ENCODE measurements at regions not wholly inside any gene's neighbourhood (a gene's known extent, or its start where the extent isn't known, plus 50 kb on each side); places are given as distances from the start of the nearest gene placed in this dataset.

DNA sequence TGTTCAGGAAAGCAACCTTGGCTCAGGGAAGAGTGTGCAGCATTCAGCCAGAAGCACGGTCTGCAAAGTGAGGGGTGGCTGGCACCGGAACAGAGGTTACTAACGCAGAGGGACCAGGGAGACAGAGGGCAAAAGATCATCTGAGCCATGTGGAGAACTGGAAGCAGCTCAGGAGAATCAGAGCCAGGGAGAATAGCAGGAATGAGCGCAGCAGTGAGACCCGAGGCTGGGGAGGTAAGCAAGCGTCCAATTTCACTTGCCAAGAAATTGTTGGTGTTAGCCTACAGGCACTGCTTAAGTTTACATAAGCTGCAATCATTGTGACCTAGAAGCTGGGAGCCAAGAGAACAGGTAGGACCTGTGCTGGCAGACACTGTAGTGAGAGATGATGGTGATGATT lies 372.6 kb upstream of the POU3F3 start:
- H3K27ac ChIP-seq (ENCODE audit: low read depth, low read length, severe bottlenecking) = no peak overlapping the region
- H3K4me3 ChIP-seq (ENCODE audit: extremely low read depth, insufficient read depth, low read length, poor library complexity, severe bottlenecking) = no peak overlapping the region
- no peaks in the 10 kb centered on the region for H3K9me3 ChIP-seq (ENCODE audit: control insufficient read depth, low read length)
- H3K36me3 ChIP-seq (ENCODE audit: control insufficient read depth, insufficient read depth, low read length) = no peaks in the 10 kb centered on the region
- no peaks in the 10 kb centered on the region for H3K4me1 ChIP-seq (ENCODE audit: control insufficient read depth, insufficient read depth, low read length, poor library complexity, severe bottlenecking)
- 85 to 89% methylated on average over 6 of the region's 6 CpGs for WGBS, 2 experiments (ENCODE audit: insufficient coverage in 2 of 2)

GRCh38 chr2:104487366-104487765 lies 366.5 kb upstream of the POU3F3 start:
- no peak overlapping the region for H3K27ac ChIP-seq (ENCODE audit: low read depth, low read length, severe bottlenecking)
- no peak overlapping the region for H3K4me3 ChIP-seq (ENCODE audit: extremely low read depth, insufficient read depth, low read length, poor library complexity, severe bottlenecking)
- no peaks in the 10 kb centered on the region for H3K4me1 ChIP-seq (ENCODE audit: control insufficient read depth, insufficient read depth, low read length, poor library complexity, severe bottlenecking)
- no CpG with 5 or more reads among the region's 4 CpGs for WGBS, 2 experiments (ENCODE audit: insufficient coverage in 2 of 2)
- H3K36me3 ChIP-seq (ENCODE audit: control insufficient read depth, insufficient read depth, low read length) = no peaks in the 10 kb centered on the region
- H3K9me3 ChIP-seq (ENCODE audit: control insufficient read depth, low read length) = no peaks in the 10 kb centered on the region

GRCh38 chr2:104493698-104494097 lies 360.2 kb upstream of the POU3F3 start:
- no peaks in the 10 kb centered on the region for H3K36me3 ChIP-seq (ENCODE audit: control insufficient read depth, insufficient read depth, low read length)
- no peaks in the 10 kb centered on the region for H3K9me3 ChIP-seq (ENCODE audit: control insufficient read depth, low read length)
- WGBS, 2 experiments (ENCODE audit: insufficient coverage in 2 of 2) = 100% methylated on average over 1 of the region's 1 CpG; no CpG with 5 or more reads in 1 of the 2 experiments
- no peak overlapping the region for H3K27ac ChIP-seq (ENCODE audit: low read depth, low read length, severe bottlenecking)
- H3K4me1 ChIP-seq (ENCODE audit: control insufficient read depth, insufficient read depth, low read length, poor library complexity, severe bottlenecking) = peaks cover 2% of the 10 kb centered on the region
- no peak overlapping the region for H3K4me3 ChIP-seq (ENCODE audit: extremely low read depth, insufficient read depth, low read length, poor library complexity, severe bottlenecking)

- H3K27ac ChIP-seq (ENCODE audit: low read depth, low read length, severe bottlenecking) = no peak overlapping the region
- H3K9me3 ChIP-seq (ENCODE audit: control insufficient read depth, low read length) = no peaks in the 10 kb centered on the region
- H3K4me3 ChIP-seq (ENCODE audit: extremely low read depth, insufficient read depth, low read length, poor library complexity, severe bottlenecking) = no peak overlapping the region
- 71 to 94% methylated on average over 2 to 3 of the region's 6 CpGs for WGBS, 2 experiments (ENCODE audit: insufficient coverage in 2 of 2)
- H3K36me3 ChIP-seq (ENCODE audit: control insufficient read depth, insufficient read depth, low read length) = no peaks in the 10 kb centered on the region
- H3K4me1 ChIP-seq (ENCODE audit: control insufficient read depth, insufficient read depth, low read length, poor library complexity, severe bottlenecking) = peaks cover 2% of the 10 kb centered on the region
These were observed 352.6 kb upstream of the POU3F3 start for GRCh38 chr2:104501342-104501741.

DNA sequence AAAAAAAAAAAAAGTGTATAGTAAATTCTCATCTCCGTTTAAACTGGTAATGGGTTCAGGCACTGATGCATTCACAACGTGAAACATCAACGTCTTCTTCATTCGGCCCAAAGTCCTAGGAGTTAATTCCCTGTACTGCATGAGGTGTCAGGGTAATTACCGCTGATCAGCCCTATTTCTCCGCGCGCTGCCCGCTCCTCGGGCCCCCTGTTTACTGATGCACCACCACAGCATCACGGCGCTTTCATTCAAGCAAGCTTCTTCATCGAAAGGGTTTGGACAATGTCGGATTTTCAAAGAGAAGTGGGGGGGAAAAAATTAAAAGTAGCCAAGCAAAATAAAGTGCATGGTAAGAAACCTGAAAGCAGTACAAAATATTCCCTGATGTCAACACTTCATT lies 352.0 kb upstream of the POU3F3 start:
- H3K27ac ChIP-seq (ENCODE audit: low read depth, low read length, severe bottlenecking) = no peak overlapping the region
- no peaks in the 10 kb centered on the region for H3K9me3 ChIP-seq (ENCODE audit: control insufficient read depth, low read length)
- peaks cover 2% of the 10 kb centered on the region for H3K4me1 ChIP-seq (ENCODE audit: control insufficient read depth, insufficient read depth, low read length, poor library complexity, severe bottlenecking)
- H3K36me3 ChIP-seq (ENCODE audit: control insufficient read depth, insufficient read depth, low read length) = no peaks in the 10 kb centered on the region
- 79 to 96% methylated on average over 4 to 9 of the region's 14 CpGs for WGBS, 2 experiments (ENCODE audit: insufficient coverage in 2 of 2)
- no peak overlapping the region for H3K4me3 ChIP-seq (ENCODE audit: extremely low read depth, insufficient read depth, low read length, poor library complexity, severe bottlenecking)

GRCh38 chr2:104502901-104503300 lies 351.0 kb upstream of the POU3F3 start:
- H3K4me3 ChIP-seq (ENCODE audit: extremely low read depth, insufficient read depth, low read length, poor library complexity, severe bottlenecking) = no peak overlapping the region
- H3K9me3 ChIP-seq (ENCODE audit: control insufficient read depth, low read length) = no peaks in the 10 kb centered on the region
- 81 to 90% methylated on average over 6 to 7 of the region's 7 CpGs for WGBS, 2 experiments (ENCODE audit: insufficient coverage in 2 of 2)
- H3K36me3 ChIP-seq (ENCODE audit: control insufficient read depth, insufficient read depth, low read length) = no peaks in the 10 kb centered on the region
- H3K4me1 ChIP-seq (ENCODE audit: control insufficient read depth, insufficient read depth, low read length, poor library complexity, severe bottlenecking) = peaks cover 2% of the 10 kb centered on the region
- no peak overlapping the region for H3K27ac ChIP-seq (ENCODE audit: low read depth, low read length, severe bottlenecking)

DNA sequence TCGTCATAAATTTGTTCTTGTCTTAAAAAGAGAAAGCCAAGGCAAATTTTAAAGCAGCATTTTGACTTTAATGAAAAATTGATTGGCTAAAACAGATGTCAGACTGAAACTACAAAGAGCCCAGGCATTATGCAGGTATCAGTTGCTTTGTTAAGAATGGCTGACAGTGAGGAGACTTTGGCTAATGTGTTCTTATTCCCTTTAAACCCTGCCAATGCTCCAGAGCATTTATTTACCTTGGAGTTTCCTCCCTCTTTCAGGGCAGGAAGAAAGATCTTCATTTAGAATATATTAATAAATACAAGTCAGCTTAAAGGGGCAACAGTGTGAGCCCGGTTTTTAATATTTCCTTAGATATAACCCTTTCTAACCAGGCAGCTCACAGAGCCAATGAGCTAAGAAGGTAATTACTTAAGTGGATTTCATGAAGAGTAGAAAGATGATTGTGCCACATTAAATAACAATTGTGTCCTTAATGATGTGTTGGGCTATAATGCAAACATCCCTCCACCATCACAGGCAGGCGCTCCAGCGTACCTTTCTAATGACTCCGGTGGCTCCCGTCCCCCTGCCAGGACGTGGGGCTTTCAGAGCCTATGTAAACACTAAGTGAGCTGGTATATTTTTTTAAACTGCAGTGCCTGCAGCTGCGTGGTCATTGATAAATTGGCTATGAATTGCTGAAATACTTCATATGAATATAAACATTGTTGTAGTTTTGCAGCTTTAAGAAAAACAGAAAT lies 349.4 kb upstream of the POU3F3 start:
- WGBS, 2 experiments (ENCODE audit: insufficient coverage in 2 of 2) = 65 to 100% methylated on average over 1 to 2 of the region's 8 CpGs
- no peaks in the 10 kb centered on the region for H3K36me3 ChIP-seq (ENCODE audit: control insufficient read depth, insufficient read depth, low read length)
- H3K4me3 ChIP-seq (ENCODE audit: extremely low read depth, insufficient read depth, low read length, poor library complexity, severe bottlenecking) = no peak overlapping the region
- no peak overlapping the region for H3K27ac ChIP-seq (ENCODE audit: low read depth, low read length, severe bottlenecking)
- no peaks in the 10 kb centered on the region for H3K4me1 ChIP-seq (ENCODE audit: control insufficient read depth, insufficient read depth, low read length, poor library complexity, severe bottlenecking)
- no peaks in the 10 kb centered on the region for H3K9me3 ChIP-seq (ENCODE audit: control insufficient read depth, low read length)

GRCh38 chr2:104518256-104518655 lies 335.7 kb upstream of the POU3F3 start:
- Histone ChIP-seq H3K36me3 (ENCODE audit: control insufficient read depth, insufficient read depth, low read length) (no peaks in the 10 kb centered on the region), H3K9me3 (ENCODE audit: control insufficient read depth, low read length) (no peaks in the 10 kb centered on the region)
- WGBS, 2 experiments (ENCODE audit: insufficient coverage in 2 of 2) = 98 to 100% methylated on average over 3 to 5 of the region's 6 CpGs

DNA sequence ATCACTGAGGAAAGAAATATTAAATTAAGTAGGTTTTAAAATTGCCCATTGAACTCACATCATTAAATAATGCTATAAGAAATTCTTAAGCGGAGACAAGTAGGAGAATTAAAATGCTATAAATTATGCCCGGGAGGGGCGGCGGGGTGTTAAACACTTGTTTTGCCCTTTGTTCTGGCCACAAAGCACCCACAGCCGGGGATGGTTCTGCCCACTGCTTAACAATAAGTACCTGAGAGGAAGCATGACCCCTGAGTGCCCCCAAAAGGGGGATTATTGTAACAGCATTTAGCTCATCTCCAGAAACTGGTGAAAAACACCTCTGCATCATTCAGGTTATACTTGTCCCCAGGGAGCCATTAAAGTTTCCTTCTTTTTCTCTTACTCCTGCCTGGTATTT lies 332.7 kb upstream of the POU3F3 start:
- Histone ChIP-seq H3K27ac (ENCODE audit: low read depth, low read length, severe bottlenecking) (no peak overlapping the region), H3K9me3 (ENCODE audit: control insufficient read depth, low read length) (no peaks in the 10 kb centered on the region), H3K4me3 (ENCODE audit: extremely low read depth, insufficient read depth, low read length, poor library complexity, severe bottlenecking) (no peak overlapping the region), H3K4me1 (ENCODE audit: control insufficient read depth, insufficient read depth, low read length, poor library complexity, severe bottlenecking) (no peaks in the 10 kb centered on the region), H3K36me3 (ENCODE audit: control insufficient read depth, insufficient read depth, low read length) (no peaks in the 10 kb centered on the region)
- WGBS, 2 experiments (ENCODE audit: insufficient coverage in 2 of 2) = 20 to 40% methylated on average over 1 to 3 of the region's 5 CpGs

More at GRCh38 chr2:104518256-104518655, 335.7 kb upstream of the POU3F3 start:
- no peaks in the 10 kb centered on the region for H3K4me1 ChIP-seq (ENCODE audit: control insufficient read depth, insufficient read depth, low read length, poor library complexity, severe bottlenecking)
- no peak overlapping the region for H3K27ac ChIP-seq (ENCODE audit: low read depth, low read length, severe bottlenecking)
- H3K4me3 ChIP-seq (ENCODE audit: extremely low read depth, insufficient read depth, low read length, poor library complexity, severe bottlenecking) = no peak overlapping the region

DNA sequence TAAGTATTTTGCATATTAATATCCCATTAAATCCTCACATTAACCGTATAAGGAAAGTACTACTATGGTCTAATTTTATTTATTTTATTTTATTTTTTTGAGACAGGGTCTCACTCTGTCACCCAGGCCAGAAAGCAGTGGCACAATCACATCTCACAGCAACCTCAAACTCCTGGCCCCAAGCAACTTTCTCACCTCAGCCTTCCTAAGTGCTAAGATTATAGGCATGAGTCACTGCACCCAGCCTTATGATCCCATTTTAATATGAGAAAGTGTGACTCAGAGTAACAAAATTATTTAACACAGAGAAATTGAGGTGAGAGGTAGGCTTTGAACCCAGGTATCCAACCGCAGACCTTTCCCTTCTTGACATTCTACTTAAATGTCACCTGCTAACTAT lies 330.0 kb upstream of the POU3F3 start:
- Histone ChIP-seq H3K4me1 (ENCODE audit: control insufficient read depth, insufficient read depth, low read length, poor library complexity, severe bottlenecking) (no peaks in the 10 kb centered on the region), H3K9me3 (ENCODE audit: control insufficient read depth, low read length) (no peaks in the 10 kb centered on the region), H3K4me3 (ENCODE audit: extremely low read depth, insufficient read depth, low read length, poor library complexity, severe bottlenecking) (no peak overlapping the region), H3K27ac (ENCODE audit: low read depth, low read length, severe bottlenecking) (no peak overlapping the region), H3K36me3 (ENCODE audit: control insufficient read depth, insufficient read depth, low read length) (no peaks in the 10 kb centered on the region)
- WGBS, 2 experiments (ENCODE audit: insufficient coverage in 2 of 2) = no CpG with 5 or more reads among the region's 2 CpGs

DNA sequence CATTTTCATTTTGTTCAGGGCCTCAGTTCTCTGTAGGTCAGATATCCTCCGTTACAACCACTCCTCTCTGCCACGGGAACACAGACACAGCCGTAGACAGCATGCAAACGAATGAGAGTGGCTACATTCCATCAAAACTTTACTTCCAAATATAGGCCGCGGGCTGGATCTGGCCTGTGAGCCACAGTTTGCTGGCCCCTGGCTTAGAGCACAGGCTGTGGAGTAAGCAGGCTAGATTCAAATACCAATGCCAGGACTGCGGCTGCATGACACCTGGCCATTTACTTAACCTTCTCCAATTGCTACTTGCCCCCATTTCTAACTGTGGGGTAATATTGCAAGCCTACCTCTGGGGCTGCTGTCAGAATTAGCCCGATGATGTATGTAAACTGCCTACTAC lies 325.8 kb upstream of the POU3F3 start:
- Histone ChIP-seq H3K27ac (ENCODE audit: low read depth, low read length, severe bottlenecking) (no peak overlapping the region), H3K4me3 (ENCODE audit: extremely low read depth, insufficient read depth, low read length, poor library complexity, severe bottlenecking) (no peak overlapping the region), H3K36me3 (ENCODE audit: control insufficient read depth, insufficient read depth, low read length) (no peaks in the 10 kb centered on the region), H3K4me1 (ENCODE audit: control insufficient read depth, insufficient read depth, low read length, poor library complexity, severe bottlenecking) (no peaks in the 10 kb centered on the region), H3K9me3 (ENCODE audit: control insufficient read depth, low read length) (no peaks in the 10 kb centered on the region)
- WGBS, 2 experiments (ENCODE audit: insufficient coverage in 2 of 2) = 84 to 90% methylated on average over 6 to 8 of the region's 8 CpGs
